CD4-positive, alpha-beta T cell treated with Interleukin-17A for 4 hours (primary cell): ENCODE measurements at regions not wholly inside any gene's neighbourhood (a gene's known extent, or its start where the extent isn't known, plus 50 kb on each side); places are given as distances from the start of the nearest gene placed in this dataset.

Experiments used
- DNase-seq: peaks from one replicate; pipeline ENCODE4 v3.0.0-alpha.2; 2020; ENCODE audit warnings: mixed read lengths

- DNase-seq: peak; percentile 37
Measured at GRCh38 chr14:76924371-76925096, 98.3 kb downstream of the LRRC74A start.

GRCh38 chr14:76923431-76924370, 97.5 kb downstream of the LRRC74A start:
- DNase-seq: no peak

GRCh38 chr14:76922584-76922983, 96.4 kb downstream of the LRRC74A start:
- DNase-seq: no peak

- DNase-seq: no peak
Measured at GRCh38 chr14:76922092-76922491, 95.9 kb downstream of the LRRC74A start.

GRCh38 chr14:76921088-76921399, 94.8 kb downstream of the LRRC74A start:
- no peak for DNase-seq

- no peak for DNase-seq
Measured at GRCh38 chr14:76920331-76921087, 94.3 kb downstream of the LRRC74A start.

GRCh38 chr14:76919431-76920330, 93.5 kb downstream of the LRRC74A start:
- peak; percentile 39 for DNase-seq
